ENCODE measurements at regions not wholly inside any gene's neighbourhood (a gene's known extent, or its start where the extent isn't known, plus 50 kb on each side); places are given as distances from the start of the nearest gene placed in this dataset.

DNA sequence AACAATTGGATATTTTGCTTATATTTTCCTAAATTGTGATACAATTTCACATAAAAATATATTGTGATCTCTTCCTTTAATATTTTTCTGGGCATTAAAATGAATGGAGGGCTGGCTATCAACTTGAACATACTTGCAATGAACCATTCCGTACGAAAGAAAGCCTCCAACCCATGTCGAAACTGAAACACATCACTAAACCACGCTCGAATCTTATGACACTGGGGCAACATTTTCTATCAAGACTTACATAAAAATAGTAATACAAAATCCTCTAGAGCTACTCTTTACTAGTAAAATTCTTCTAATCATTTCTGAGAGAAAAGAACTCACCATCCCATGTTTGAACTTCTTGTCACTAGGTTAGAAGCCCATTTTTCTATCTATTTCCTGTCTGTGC, 132.8 kb upstream of the DOK6 start:
- Histone ChIP-seq H3K27ac (ENCODE audit: low read length) (no peak overlapping the region), H3K9me3 (replicated peaks; ENCODE audit: insufficient read depth, low read length) (no peaks in the 10 kb centered on the region), H3K4me3 (ENCODE audit: low read length) (no peak overlapping the region), H3K4me2 (ENCODE audit: low read depth, low read length) (no peak overlapping the region), H3K36me3 (replicated peaks; ENCODE audit: insufficient read depth, low read length) (no peaks in the 10 kb centered on the region), H3K9me2 (replicated peaks; ENCODE audit: insufficient read depth, low read length) (no peaks in the 10 kb centered on the region), H2AFZ (ENCODE audit: low read length) (no peak overlapping the region), H4K20me1 (ENCODE audit: insufficient read depth, low read length) (no peaks in the 10 kb centered on the region), H3K4me1 (ENCODE audit: low read length) (no peaks in the 10 kb centered on the region), H3K27me3 (replicated peaks; ENCODE audit: insufficient read depth, low read length) (no peaks in the 10 kb centered on the region), H3K9ac (ENCODE audit: low read length) (no peak overlapping the region), H3K79me2 (ENCODE audit: low read length) (no peaks in the 10 kb centered on the region), H3F3A (ENCODE audit: insufficient read depth, low read length) (no peaks in the 10 kb centered on the region)
- no peak for DNase-seq
- TF ChIP-seq EZH2phosphoT487 (IDR thresholded peaks at IDR 0.05; ENCODE audit: low read length) (no peak), EZH2 (optimal IDR thresholded peaks at IDR 0.05; ENCODE audit: low read depth, low read length) (no peak)
- TF ChIP-seq, protein P1, sequence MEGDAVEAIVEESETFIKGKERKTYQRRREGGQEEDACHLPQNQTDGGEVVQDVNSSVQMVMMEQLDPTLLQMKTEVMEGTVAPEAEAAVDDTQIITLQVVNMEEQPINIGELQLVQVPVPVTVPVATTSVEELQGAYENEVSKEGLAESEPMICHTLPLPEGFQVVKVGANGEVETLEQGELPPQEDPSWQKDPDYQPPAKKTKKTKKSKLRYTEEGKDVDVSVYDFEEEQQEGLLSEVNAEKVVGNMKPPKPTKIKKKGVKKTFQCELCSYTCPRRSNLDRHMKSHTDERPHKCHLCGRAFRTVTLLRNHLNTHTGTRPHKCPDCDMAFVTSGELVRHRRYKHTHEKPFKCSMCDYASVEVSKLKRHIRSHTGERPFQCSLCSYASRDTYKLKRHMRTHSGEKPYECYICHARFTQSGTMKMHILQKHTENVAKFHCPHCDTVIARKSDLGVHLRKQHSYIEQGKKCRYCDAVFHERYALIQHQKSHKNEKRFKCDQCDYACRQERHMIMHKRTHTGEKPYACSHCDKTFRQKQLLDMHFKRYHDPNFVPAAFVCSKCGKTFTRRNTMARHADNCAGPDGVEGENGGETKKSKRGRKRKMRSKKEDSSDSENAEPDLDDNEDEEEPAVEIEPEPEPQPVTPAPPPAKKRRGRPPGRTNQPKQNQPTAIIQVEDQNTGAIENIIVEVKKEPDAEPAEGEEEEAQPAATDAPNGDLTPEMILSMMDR (IDR thresholded peaks at IDR 0.05; ENCODE audit: low read length): no peak

DNA sequence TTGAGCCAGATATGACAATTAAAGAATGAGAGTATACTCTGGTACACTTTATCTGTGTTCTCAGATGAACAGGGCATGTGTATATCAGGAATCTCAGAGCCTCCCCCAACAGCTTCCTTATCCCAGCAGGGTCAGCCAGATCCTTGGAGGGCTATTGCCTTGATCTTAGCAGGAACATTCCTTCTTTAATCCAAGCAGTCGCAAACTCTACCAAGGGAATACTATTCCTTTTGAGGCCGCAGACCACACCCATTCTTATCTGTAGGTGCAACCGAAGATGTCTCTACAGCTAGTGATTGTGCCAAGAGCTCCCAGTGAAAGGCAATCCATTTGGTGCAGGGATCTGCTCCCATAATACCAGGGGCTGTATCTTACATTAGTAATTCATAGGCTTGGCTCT, 118.3 kb upstream of the DOK6 start:
- Histone ChIP-seq H2AFZ (ENCODE audit: low read length) (no peak overlapping the region), H3K9me3 (replicated peaks; ENCODE audit: insufficient read depth, low read length) (no peaks in the 10 kb centered on the region), H3K9ac (ENCODE audit: low read length) (no peak overlapping the region), H3K27me3 (replicated peaks; ENCODE audit: insufficient read depth, low read length) (no peaks in the 10 kb centered on the region), H3K4me3 (ENCODE audit: low read length) (no peak overlapping the region), H3K9me2 (replicated peaks; ENCODE audit: insufficient read depth, low read length) (no peaks in the 10 kb centered on the region), H3F3A (ENCODE audit: insufficient read depth, low read length) (no peaks in the 10 kb centered on the region), H3K36me3 (replicated peaks; ENCODE audit: insufficient read depth, low read length) (no peaks in the 10 kb centered on the region), H3K4me1 (ENCODE audit: low read length) (no peaks in the 10 kb centered on the region), H4K20me1 (ENCODE audit: insufficient read depth, low read length) (no peaks in the 10 kb centered on the region), H3K27ac (ENCODE audit: low read length) (no peak overlapping the region), H3K79me2 (ENCODE audit: low read length) (no peaks in the 10 kb centered on the region), H3K4me2 (ENCODE audit: low read depth, low read length) (no peak overlapping the region)
- DNase-seq: no peak
- TF ChIP-seq EZH2phosphoT487 (IDR thresholded peaks at IDR 0.05; ENCODE audit: low read length): no peak
- TF ChIP-seq, protein P1 (IDR thresholded peaks at IDR 0.05; ENCODE audit: low read length): no peak
- TF ChIP-seq EZH2 (optimal IDR thresholded peaks at IDR 0.05; ENCODE audit: low read depth, low read length): no peak

DNA sequence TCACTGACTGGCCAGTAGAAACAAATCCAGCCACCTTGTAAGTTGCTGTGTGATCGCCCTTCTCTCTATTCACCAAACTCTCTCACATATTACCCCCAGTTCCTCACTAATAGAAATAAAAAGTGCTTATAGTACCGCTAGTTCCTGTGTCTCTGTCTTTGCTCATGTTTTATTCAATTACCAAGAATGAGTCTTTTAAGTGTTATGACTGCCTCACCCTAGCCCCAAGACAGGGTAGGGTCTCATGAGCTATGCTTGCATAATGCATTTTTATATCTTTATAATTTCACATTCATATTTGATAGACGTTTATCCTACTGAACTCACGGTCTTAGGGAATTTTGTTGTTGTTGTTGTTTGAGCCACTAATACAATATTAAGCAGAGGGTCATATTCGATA, 109.6 kb upstream of the DOK6 start:
- no peaks in the 10 kb centered on the region for H4K20me1 ChIP-seq (ENCODE audit: insufficient read depth, low read length)
- no peak overlapping the region for H2AFZ ChIP-seq (ENCODE audit: low read length)
- no peaks in the 10 kb centered on the region for H3K79me2 ChIP-seq (ENCODE audit: low read length)
- H3K36me3 ChIP-seq (replicated peaks; ENCODE audit: insufficient read depth, low read length): no peaks in the 10 kb centered on the region
- H3K4me3 ChIP-seq (ENCODE audit: low read length): no peak overlapping the region
- H3K27me3 ChIP-seq (replicated peaks; ENCODE audit: insufficient read depth, low read length): no peaks in the 10 kb centered on the region
- H3K9me3 ChIP-seq (replicated peaks; ENCODE audit: insufficient read depth, low read length): no peaks in the 10 kb centered on the region
- no peak overlapping the region for H3K4me2 ChIP-seq (ENCODE audit: low read depth, low read length)
- H3K9me2 ChIP-seq (replicated peaks; ENCODE audit: insufficient read depth, low read length): no peaks in the 10 kb centered on the region
- TF ChIP-seq EZH2phosphoT487 (IDR thresholded peaks at IDR 0.05; ENCODE audit: low read length): no peak
- TF ChIP-seq, protein P1 (IDR thresholded peaks at IDR 0.05; ENCODE audit: low read length): no peak
- TF ChIP-seq EZH2 (optimal IDR thresholded peaks at IDR 0.05; ENCODE audit: low read depth, low read length): no peak
- H3K4me1 ChIP-seq (ENCODE audit: low read length): no peaks in the 10 kb centered on the region
- H3K27ac ChIP-seq (ENCODE audit: low read length): no peak overlapping the region
- H3K9ac ChIP-seq (ENCODE audit: low read length): no peak overlapping the region
- DNase-seq: no peak
- no peaks in the 10 kb centered on the region for H3F3A ChIP-seq (ENCODE audit: insufficient read depth, low read length)
